Retinal pigment epithelial cell (primary cell): ENCODE measurements at regions not wholly inside any gene's neighbourhood (a gene's known extent, or its start where the extent isn't known, plus 50 kb on each side); places are given as distances from the start of the nearest gene placed in this dataset.
A peak's percentile ranks its signal among the peaks of the same experiment; 100 is the strongest.

Experiments used
- DNase-seq: peaks from one replicate; pipeline ENCODE4 v3.0.0-alpha.2; 2010; ENCODE audit warnings: low read depth
- H3K4me3 ChIP-seq: 2 replicates; pipeline ENCODE4 v1.5.1; 2011; ENCODE audit warnings: mild to moderate bottlenecking, low read length, control low read depth, moderate library complexity
- TF ChIP-seq, protein P1 (sequence below): conservative IDR thresholded peaks from 2 replicates; pipeline ENCODE4 v1.5.1; 2011; ENCODE audit warnings: low read depth, low read length, control low read depth, inconsistent platforms

DNA sequence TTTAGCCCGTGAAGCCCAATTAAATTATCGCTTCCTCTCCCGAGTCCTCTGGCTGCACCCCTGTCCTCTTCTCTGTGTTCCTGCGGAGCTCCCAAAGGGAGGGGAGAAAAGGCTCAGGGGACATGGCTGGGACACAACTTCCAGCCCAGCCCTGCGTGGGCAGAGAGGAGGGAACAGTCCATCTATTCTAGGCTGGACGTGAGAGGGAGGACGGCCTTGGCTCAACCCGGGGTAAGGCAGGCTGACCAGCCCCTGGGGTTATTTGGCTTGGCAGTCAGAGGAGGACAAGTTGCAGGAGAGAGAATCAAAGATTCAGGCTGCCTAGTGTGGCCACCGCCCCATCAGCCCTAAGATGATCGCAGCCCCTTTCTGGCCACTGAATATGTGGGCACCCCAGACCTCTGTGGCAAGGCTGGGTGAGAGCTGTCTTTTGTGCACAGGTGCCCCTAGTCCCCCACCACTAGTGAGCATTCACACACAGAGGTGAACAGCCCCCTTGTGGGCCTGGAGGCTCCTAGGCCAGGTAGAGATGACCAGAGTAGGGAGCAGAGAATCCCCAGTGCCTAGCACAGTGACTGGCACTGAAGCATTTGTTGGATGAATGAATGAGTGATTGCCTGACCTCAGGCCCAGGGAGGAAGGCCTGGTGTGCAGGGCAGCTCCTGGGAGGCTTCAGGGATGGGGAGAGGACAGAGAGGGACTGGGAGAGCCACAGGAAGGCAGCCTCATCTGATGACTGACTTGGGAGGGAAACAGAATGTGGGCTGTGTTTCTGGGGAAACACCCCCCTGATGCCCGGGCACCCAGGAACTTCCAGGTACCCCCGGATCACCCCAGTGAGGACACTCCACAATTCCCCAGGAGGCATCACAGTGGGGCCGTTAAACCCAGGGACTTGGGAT lies 133.9 kb downstream of the C9orf50 start:
- no peak overlapping the region for H3K4me3 ChIP-seq
- no peak for DNase-seq

DNA sequence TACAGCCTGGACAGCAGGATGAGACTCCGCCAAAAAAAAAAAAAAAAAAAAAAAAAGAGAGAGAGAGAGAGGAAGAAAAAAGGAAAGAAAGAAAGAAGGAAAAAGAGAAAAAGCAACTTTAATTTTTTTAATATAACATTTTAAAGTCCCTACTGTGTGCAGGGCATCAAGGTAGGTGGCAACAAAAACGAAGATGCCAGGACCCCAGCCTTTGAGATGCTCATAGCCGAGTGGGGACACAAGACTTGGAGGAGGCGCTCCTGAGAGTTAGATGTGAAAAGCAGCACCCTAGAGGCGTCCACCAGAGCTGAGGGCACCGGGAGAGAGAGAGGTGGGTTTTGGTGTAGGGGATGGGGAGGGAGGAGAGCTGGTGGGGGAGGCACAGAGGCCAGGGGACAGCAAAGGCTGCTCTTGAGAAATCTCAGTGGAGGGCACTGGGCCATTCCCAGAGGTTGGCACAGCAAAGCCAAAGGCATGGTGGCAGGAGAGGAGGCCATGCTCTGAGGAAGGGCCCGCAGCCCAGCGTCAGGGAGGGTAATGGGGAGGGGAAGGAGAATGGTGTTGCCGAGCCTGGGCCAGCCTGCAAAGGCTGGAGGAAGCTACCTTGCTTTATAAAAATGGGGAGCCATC lies 135.6 kb downstream of the C9orf50 start:
- TF ChIP-seq, protein P1, sequence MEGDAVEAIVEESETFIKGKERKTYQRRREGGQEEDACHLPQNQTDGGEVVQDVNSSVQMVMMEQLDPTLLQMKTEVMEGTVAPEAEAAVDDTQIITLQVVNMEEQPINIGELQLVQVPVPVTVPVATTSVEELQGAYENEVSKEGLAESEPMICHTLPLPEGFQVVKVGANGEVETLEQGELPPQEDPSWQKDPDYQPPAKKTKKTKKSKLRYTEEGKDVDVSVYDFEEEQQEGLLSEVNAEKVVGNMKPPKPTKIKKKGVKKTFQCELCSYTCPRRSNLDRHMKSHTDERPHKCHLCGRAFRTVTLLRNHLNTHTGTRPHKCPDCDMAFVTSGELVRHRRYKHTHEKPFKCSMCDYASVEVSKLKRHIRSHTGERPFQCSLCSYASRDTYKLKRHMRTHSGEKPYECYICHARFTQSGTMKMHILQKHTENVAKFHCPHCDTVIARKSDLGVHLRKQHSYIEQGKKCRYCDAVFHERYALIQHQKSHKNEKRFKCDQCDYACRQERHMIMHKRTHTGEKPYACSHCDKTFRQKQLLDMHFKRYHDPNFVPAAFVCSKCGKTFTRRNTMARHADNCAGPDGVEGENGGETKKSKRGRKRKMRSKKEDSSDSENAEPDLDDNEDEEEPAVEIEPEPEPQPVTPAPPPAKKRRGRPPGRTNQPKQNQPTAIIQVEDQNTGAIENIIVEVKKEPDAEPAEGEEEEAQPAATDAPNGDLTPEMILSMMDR, result no peak
- no peak for DNase-seq

More for the DNA sequence above, 133.9 kb downstream of the C9orf50 start:
- TF ChIP-seq, protein P1, result no peak

DNA sequence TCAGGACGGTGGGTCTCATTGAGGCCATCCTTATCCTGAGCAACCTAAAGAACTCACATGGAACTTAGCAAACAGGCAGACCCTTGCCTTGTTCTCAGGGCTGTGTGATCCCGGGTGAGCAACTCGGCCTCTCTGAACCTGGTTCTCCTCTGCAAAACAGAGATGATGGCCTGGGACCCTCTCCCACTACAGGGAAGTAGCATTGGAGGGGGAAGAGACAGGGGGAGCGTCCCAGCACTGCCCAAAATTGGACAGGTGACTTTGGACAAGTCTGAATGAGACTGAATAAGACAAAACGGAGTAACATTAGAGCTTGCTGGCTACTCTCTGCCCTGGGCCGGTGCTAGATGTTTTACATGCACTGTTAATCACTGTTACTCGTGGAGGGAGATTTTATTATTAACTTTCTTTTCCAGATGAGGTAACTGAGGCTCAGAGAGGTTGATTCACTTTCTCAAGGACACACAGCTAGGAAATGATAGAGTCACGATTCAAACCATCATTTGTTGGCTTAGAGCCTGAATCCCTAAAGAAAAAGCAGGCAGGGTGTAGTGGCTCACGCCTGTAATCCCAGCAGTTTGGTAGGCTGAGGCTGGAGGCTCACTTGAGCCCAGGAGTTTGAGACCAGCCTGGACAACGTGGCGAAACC lies 136.4 kb downstream of the C9orf50 start:
- DNase-seq, result no peak

More for the DNA sequence above, 135.6 kb downstream of the C9orf50 start:
- no peak overlapping the region for H3K4me3 ChIP-seq

DNA sequence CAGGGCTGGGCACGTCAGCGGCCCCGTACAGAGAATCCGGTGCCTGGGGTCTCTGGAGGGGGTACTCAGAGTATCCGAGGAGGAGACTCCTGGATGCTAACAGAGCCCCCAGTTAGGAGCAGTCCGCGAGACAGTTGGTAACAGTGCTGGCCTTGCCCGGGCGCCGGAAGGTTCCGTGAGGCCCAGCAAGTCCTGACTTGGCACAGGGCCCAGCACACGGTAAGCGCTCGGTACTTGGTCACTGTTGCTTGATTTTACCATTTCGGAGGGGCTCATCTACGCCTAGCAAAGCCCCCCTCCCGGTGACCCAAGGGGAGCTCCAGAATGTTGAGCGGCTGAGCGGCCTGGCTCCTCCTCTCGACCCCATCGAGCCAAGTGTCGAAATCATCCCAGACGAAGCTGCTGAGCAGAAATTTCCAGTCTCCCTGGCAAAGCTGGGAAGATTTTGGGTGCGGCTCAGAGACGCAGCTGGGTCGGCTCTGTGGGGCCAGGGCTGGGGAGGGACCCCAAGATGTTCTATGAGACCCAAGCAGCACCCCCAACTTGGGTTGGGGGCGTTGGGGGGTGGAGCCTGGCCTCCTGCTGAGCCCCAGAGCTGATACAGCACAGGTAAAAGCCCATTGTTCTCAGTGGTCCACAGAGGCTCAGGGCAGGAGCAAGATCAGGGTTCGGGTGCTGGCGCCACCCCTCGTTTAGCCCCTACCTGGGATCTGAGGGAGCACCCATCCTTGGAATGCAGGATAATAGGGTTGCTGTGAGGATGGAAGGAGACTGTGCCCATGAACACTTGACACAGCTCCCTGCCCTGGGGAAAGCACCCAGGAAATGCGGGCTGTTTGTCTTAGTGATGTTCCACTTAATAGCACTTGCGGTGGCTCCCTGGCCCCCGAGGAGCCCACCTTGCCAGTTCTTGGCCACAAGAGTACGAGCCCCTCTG lies 137.2 kb downstream of the C9orf50 start:
- H3K4me3 ChIP-seq, result peak overlapping the region; percentile 8
- TF ChIP-seq, protein P1, result no peak
- peak; percentile 84 for DNase-seq

More for the DNA sequence above, 136.4 kb downstream of the C9orf50 start:
- H3K4me3 ChIP-seq, result no peak overlapping the region
- TF ChIP-seq, protein P1, result no peak

DNA sequence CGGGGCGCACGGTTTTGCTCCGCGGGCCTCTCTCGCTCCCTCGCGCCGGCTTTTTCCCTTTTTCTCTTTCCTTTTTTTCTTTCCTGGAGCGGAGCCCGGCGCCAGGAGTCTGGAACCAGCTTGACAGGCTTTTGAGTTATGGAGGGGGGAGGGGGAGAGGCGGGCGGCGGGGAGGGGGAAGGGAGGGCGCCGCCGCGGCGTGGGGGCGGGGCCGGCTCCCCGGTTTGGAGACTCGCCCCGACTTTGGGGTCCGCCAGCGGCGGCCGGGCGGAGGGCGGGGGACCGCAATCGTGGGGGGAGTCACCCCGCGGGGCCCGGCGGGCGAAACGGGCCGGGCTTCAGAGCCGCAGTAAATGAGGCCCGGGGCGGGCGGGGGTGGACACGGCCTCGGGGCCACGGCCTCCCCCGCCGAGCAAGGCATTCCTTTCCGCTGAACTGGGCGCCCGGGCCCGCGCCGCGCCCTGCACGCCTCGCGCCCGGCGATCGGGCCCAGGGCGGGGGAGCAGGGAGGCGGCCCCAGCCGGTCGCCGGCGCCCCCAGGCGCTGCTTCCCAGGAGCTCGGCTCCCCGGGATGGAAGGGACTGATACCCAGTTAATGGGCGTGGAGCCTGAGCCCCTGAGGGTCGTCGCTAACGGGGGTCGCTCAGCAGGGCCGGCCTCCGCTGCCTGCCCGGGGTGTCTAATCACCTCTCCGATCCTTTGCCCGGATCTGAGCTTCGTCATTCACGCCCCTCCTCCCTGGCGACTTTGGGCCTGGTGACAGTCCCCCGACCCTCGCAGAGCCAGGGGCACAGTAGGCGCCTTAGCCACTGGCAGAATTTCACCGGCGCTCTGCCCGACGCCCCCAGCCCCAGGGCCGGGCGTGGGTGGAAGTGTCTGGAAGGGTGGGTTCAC lies 138.1 kb downstream of the C9orf50 start:
- TF ChIP-seq, protein P1, result peak; percentile 12
- no peak for DNase-seq
- peak overlapping the region; percentile 8 for H3K4me3 ChIP-seq
